HAP-1 (cell line): ENCODE measurements at regions not wholly inside any gene's neighbourhood (a gene's known extent, or its start where the extent isn't known, plus 50 kb on each side); places are given as distances from the start of the nearest gene placed in this dataset.
"Not testable (repeated sequence)": the region's sequence is repeated elsewhere in the genome, so short reads cannot be mapped to it uniquely, and the experiment has no call there.

Source experiments
- DNase-seq, 2 experiments: peaks; one replicate each; pipeline ENCODE4 v3.0.0-alpha.2; 2016 to 2020; ENCODE audit warnings: low spot score in 2 of 2
- H3K27me3 ChIP-seq: fragments of 250-450 bp; sonication (Bioruptor Pico); 2 replicates; pipeline ENCODE4 v1.5.1; 2020; ENCODE audit warnings: low read depth, mild to moderate bottlenecking, moderate library complexity
- H3K36me3 ChIP-seq: fragments of 250-450 bp; sonication (Bioruptor Pico); replicated peaks from 2 replicates; pipeline ENCODE4 v1.5.1; 2020; ENCODE audit warnings: mild to moderate bottlenecking
- H3K4me1 ChIP-seq: fragments of 250-450 bp; sonication (Bioruptor Pico); 2 replicates; pipeline ENCODE4 v1.5.1; 2020; ENCODE audit warnings: mild to moderate bottlenecking
- H3K4me3 ChIP-seq: fragments of 250-450 bp; sonication (Bioruptor Pico); 2 replicates; pipeline ENCODE4 v1.5.1; 2020; ENCODE audit warnings: mild to moderate bottlenecking, moderate library complexity
- H3K9me3 ChIP-seq: fragments of 250-450 bp; sonication (Bioruptor Pico); 2 replicates; pipeline ENCODE4 v1.5.1; 2020; ENCODE audit warnings: mild to moderate bottlenecking, moderate library complexity
- in situ Hi-C: fragments of 300-500 bp; cut with MboI; formaldehyde crosslinking; loops from 3 replicates; pipeline ENCODE4 v1.14.3; 2020; ENCODE audit warnings: low sequenced_read_pairs, inconsistent platforms, mixed read lengths

DNA sequence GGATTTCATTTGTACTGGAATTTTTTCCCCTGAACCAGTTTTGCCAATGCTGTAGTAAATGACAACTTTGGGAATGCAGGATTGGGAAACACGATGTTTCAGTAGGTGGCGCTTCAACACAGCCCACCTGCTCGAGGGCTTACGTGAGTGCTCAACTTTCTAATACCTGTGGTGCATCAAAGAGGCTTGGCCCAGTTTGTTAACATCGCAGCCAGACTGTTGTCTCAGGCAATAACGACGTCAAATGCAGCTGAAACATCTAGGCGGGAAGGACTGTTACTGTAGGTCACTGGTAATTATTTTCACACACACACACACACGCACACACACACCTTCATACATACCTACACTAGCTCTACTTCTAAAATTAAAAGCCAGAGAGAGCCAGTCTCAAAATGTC is 815.5 kb upstream of the SLC35B3 start:
- H3K4me3 ChIP-seq, result no peak overlapping the region
- H3K9me3 ChIP-seq, result no peaks in the 10 kb centered on the region
- H3K27me3 ChIP-seq, result no peaks in the 10 kb centered on the region
- in situ Hi-C loops, result no loop called here
- no peaks in the 10 kb centered on the region for H3K4me1 ChIP-seq
- no peaks in the 10 kb centered on the region for H3K36me3 ChIP-seq
- DNase-seq, result peak in 1 of 2 experiments; percentile 32

DNA sequence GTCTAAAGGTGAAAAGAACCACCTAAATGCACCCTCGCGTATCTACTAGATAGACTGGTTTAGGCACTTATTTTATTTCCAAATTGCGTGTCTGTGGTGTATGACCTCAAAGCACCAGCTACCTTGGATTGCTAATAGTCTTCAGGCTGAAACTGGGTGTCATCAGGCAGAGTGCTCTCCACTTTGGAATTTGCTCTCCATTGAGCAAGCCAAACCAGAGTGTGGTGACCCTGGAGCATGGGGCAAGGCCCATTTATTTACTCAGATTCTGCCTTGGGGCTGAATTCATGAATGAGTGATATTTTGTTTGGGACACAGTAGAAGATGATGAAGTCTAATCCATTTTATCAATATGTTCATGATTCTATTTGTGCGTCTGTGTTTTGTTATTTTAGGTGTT is 812.8 kb upstream of the SLC35B3 start:
- Histone ChIP-seq H3K4me3 (no peak overlapping the region), H3K9me3 (no peaks in the 10 kb centered on the region), H3K36me3 (no peaks in the 10 kb centered on the region), H3K27me3 (no peaks in the 10 kb centered on the region), H3K4me1 (no peaks in the 10 kb centered on the region)
- in situ Hi-C loops, result no loop called here
- DNase-seq, result no peak

DNA sequence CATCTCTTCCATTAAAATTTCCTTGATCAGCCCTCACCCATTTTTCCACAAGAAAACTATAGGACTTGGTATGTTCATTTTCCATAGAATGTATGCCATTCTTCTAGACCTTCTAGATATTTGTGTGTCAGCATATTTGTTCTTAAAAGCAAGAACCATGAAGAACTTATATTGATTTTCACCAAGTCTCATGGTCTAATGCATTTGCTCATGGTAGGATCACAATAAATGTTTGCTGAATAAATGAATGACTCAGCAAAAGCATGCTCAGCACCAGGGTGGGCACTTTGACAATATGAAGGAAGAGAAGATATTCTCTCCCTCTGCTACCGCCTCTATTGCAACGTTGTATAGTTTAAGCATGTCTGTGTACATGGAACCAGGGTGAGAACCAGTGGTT is 805.5 kb upstream of the SLC35B3 start:
- Histone ChIP-seq H3K27me3 (no peaks in the 10 kb centered on the region), H3K4me1 (no peaks in the 10 kb centered on the region), H3K36me3 (no peaks in the 10 kb centered on the region), H3K4me3 (no peak overlapping the region), H3K9me3 (no peaks in the 10 kb centered on the region)
- in situ Hi-C loops, result no loop called here
- no peak for DNase-seq

DNA sequence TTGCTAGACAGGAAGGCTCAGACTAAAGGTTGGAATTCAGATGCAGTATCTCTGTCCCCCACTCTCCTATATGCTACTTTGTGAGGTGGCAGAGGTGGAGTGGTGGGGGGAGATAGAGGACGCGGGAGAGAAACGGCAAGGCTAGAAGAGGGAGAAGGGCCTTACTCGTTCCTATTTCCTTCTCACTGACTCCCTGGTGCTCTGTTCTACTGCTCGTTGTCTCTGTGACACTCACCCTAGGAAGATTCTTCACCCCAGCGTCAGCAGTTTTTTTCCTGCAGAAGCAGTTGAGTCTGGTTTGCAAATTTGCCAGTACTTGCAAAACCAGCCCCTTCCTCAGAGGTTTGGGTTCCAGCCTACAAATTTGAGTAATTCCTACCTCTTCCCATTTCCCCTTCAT is 801.1 kb upstream of the SLC35B3 start:
- no peak for DNase-seq
- Histone ChIP-seq H3K27me3 (no peaks in the 10 kb centered on the region), H3K36me3 (no peaks in the 10 kb centered on the region), H3K4me3 (no peak overlapping the region), H3K9me3 (no peaks in the 10 kb centered on the region), H3K4me1 (no peaks in the 10 kb centered on the region)
- in situ Hi-C loops, result no loop called here

DNA sequence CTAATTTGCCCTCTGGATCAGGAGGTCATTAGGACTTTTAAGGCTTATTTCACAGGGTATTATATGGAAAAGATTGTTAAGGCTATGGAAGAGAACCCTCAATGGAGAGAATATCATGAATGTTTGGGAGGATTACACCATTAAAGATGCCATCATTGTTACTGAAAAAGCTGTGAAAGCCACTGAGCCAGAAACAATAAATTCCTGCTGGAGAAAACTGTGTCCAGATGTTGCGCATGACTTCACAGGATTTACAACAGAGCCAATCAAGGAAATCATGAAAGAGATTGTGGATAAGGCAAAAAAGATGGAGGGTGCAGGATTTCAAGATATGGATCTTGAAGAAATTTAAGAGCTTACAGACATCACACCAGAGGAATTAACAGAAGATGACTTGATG is 798.3 kb upstream of the SLC35B3 start:
- no peak overlapping the region for H3K4me3 ChIP-seq
- DNase-seq, result no peak
- in situ Hi-C loops, result no loop called here
- no peaks in the 10 kb centered on the region for H3K27me3 ChIP-seq
- no peaks in the 10 kb centered on the region for H3K4me1 ChIP-seq
- no peaks in the 10 kb centered on the region for H3K9me3 ChIP-seq
- no peaks in the 10 kb centered on the region for H3K36me3 ChIP-seq

- Histone ChIP-seq H3K4me1 (no peaks in the 10 kb centered on the region), H3K9me3 (no peaks in the 10 kb centered on the region), H3K36me3 (no peaks in the 10 kb centered on the region), H3K27me3 (no peaks in the 10 kb centered on the region), H3K4me3 (no peak overlapping the region)
- in situ Hi-C loops, result no loop called here
- DNase-seq, result no peak
Measured at GRCh38 chr6:9233226-9233625, 797.9 kb upstream of the SLC35B3 start.

GRCh38 chr6:9225441-9225871 is 790.1 kb upstream of the SLC35B3 start:
- Histone ChIP-seq H3K27me3 (no peaks in the 10 kb centered on the region), H3K4me3 (no peak overlapping the region), H3K36me3 (no peaks in the 10 kb centered on the region), H3K9me3 (no peaks in the 10 kb centered on the region), H3K4me1 (no peaks in the 10 kb centered on the region)
- in situ Hi-C loops, result no loop called here
- no peak for DNase-seq

GRCh38 chr6:9224539-9224938 is 789.2 kb upstream of the SLC35B3 start:
- no peaks in the 10 kb centered on the region for H3K9me3 ChIP-seq
- H3K27me3 ChIP-seq, result no peaks in the 10 kb centered on the region
- no peak overlapping the region for H3K4me3 ChIP-seq
- in situ Hi-C loops, result no loop called here
- no peak for DNase-seq
- H3K4me1 ChIP-seq, result no peaks in the 10 kb centered on the region
- no peaks in the 10 kb centered on the region for H3K36me3 ChIP-seq

- in situ Hi-C loops, DNase-seq, H3K4me3 ChIP-seq, H3K27me3 ChIP-seq, H3K4me1 ChIP-seq, H3K36me3 ChIP-seq, H3K9me3 ChIP-seq: not testable (repeated sequence)
Measured at GRCh38 chr6:9213717-9214116, 778.4 kb upstream of the SLC35B3 start.

DNA sequence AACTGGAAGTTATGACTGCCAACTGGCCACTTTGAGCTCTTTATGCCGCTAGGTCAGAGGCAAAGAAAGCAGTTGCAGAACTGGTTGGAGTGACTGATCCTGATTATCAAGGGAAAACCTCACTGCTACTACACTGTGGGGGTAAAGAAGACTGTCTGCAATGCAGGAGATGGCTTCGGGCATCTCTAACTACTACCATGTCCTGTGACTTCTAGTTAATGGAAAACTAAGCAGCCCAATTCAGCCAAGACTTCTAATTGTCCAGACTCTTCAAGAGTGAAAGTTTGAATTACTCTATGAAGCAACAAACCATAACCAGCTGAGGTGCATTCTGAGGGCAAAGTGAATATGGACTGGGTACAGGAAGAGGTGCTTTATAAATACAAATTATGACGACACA is 773.6 kb upstream of the SLC35B3 start:
- H3K9me3 ChIP-seq, result no peaks in the 10 kb centered on the region
- in situ Hi-C loops, result no loop called here
- no peak for DNase-seq
- no peaks in the 10 kb centered on the region for H3K4me1 ChIP-seq
- H3K4me3 ChIP-seq, result no peak overlapping the region
- no peaks in the 10 kb centered on the region for H3K27me3 ChIP-seq
- no peaks in the 10 kb centered on the region for H3K36me3 ChIP-seq

GRCh38 chr6:9205645-9206044 is 770.3 kb upstream of the SLC35B3 start:
- Histone ChIP-seq H3K9me3 (no peaks in the 10 kb centered on the region), H3K4me1 (no peaks in the 10 kb centered on the region), H3K36me3 (no peaks in the 10 kb centered on the region), H3K27me3 (no peaks in the 10 kb centered on the region), H3K4me3 (no peak overlapping the region)
- no peak for DNase-seq
- in situ Hi-C loops, result no loop called here

DNA sequence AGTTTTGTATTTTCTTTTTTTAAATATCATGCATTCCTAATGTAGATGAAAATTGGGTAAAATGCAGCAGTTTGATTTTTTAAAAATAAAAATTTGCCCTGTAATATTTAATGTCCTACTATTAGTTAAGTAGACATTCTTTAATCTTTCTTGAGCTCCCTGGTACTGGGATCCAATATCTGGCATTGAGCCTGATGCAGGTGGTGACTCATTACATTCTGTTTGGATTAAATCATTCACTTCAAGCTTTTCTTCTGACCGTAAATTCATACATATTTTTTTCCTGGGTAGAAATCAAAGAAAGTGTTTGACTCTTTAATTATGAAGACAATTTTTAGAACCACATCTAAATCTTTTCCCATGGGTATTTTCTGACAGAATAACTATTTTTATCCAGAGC is 768.8 kb upstream of the SLC35B3 start:
- H3K36me3 ChIP-seq, result no peaks in the 10 kb centered on the region
- in situ Hi-C loops, result no loop called here
- no peak for DNase-seq
- no peaks in the 10 kb centered on the region for H3K9me3 ChIP-seq
- no peaks in the 10 kb centered on the region for H3K27me3 ChIP-seq
- no peak overlapping the region for H3K4me3 ChIP-seq
- H3K4me1 ChIP-seq, result no peaks in the 10 kb centered on the region

DNA sequence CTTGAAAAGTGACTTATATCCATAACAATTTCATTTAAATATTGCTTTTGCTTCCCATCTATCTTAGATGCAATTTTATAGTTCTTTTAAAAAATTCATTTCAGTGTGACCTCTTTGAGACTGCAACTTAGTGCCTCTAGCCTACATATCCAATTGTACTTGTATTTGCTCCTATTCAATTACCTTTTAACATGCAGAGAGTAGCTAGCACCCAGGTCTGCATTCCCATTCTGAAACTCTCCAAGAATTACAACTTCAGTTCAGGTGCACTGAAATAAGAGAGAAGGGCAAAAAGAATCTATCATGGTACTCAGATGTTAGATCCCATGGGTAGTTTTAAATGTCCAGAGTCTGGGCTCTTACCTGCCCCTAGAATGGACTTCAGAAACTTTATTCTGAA is 765.4 kb upstream of the SLC35B3 start:
- Histone ChIP-seq H3K36me3 (no peaks in the 10 kb centered on the region), H3K9me3 (no peaks in the 10 kb centered on the region)
- in situ Hi-C loops, result no loop called here

GRCh38 chr6:9197726-9198125 is 762.4 kb upstream of the SLC35B3 start:
- no peaks in the 10 kb centered on the region for H3K4me1 ChIP-seq
- no peaks in the 10 kb centered on the region for H3K27me3 ChIP-seq
- no peaks in the 10 kb centered on the region for H3K9me3 ChIP-seq
- no peaks in the 10 kb centered on the region for H3K36me3 ChIP-seq
- in situ Hi-C loops, result no loop called here
- no peak overlapping the region for H3K4me3 ChIP-seq
- DNase-seq, result no peak

More for the DNA sequence above, 765.4 kb upstream of the SLC35B3 start:
- Histone ChIP-seq H3K4me1 (no peaks in the 10 kb centered on the region), H3K27me3 (no peaks in the 10 kb centered on the region), H3K4me3 (no peak overlapping the region)
- no peak for DNase-seq

DNA sequence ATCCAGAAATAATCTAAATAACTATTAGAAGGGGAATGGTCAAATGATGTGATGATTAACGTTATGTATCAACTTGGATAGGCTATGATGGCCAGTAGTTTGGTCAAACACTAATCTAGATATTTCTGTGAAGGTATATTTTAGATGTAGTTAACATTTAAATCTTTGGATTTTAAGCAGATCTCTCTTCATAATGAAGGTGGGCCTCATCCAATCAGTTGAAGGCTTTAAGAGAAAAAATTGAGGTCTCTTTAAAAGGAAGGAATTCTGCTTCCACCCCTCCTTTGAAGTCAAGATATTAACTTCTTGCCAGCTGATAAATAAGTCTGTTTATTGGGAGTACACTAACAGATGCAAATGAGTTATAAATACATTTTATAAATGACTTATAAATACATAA is 760.0 kb upstream of the SLC35B3 start:
- no peaks in the 10 kb centered on the region for H3K27me3 ChIP-seq
- H3K36me3 ChIP-seq, result no peaks in the 10 kb centered on the region
- in situ Hi-C loops, result no loop called here
- H3K4me1 ChIP-seq, result no peaks in the 10 kb centered on the region
- no peak for DNase-seq
- no peaks in the 10 kb centered on the region for H3K9me3 ChIP-seq
- H3K4me3 ChIP-seq, result no peak overlapping the region
